ENCODE measurements at regions not wholly inside any gene's neighbourhood (a gene's known extent, or its start where the extent isn't known, plus 50 kb on each side); places are given as distances from the start of the nearest gene placed in this dataset.

DNA sequence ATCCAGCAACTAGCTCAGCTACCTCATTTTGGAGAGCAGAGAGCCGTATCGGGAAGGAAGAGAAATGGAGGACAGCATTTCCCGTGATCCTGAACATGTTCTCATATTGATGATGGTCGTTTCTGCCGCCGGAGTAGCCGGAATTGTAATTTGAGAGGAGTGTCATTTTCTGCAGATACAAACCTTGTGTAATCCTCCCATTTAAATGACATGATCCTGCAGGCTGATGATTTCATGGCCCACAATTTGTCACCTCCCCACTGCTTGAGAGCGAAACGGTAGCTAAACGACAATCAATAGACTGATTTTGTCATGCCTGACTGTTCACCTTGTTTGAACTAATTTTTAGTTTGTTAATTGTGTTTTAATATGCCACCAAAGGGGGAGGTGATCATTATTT, 126.5 kb upstream of the CNTN6 start:
- Histone ChIP-seq H3K4me3 (no peak overlapping the region), H3K9me3 (ENCODE audit: low read depth) (no peaks in the 10 kb centered on the region), H3K4me1 (ENCODE audit: insufficient read depth) (no peaks in the 10 kb centered on the region), H3K36me3 (replicated peaks; ENCODE audit: insufficient read depth, low read depth) (no peaks in the 10 kb centered on the region), H3K79me2 (no peaks in the 10 kb centered on the region), H4K20me1 (ENCODE audit: insufficient read depth, poor library complexity, severe bottlenecking) (no peaks in the 10 kb centered on the region), H3K4me2 (no peak overlapping the region), H3K27me3 (no peaks in the 10 kb centered on the region), H3K27ac (no peak overlapping the region), H2AFZ (no peak overlapping the region), H3K9me2 (replicated peaks; ENCODE audit: insufficient read depth) (no peaks in the 10 kb centered on the region)
- DNase-seq (ENCODE audit: low spot score) = no peak
- TF ChIP-seq, protein P1, sequence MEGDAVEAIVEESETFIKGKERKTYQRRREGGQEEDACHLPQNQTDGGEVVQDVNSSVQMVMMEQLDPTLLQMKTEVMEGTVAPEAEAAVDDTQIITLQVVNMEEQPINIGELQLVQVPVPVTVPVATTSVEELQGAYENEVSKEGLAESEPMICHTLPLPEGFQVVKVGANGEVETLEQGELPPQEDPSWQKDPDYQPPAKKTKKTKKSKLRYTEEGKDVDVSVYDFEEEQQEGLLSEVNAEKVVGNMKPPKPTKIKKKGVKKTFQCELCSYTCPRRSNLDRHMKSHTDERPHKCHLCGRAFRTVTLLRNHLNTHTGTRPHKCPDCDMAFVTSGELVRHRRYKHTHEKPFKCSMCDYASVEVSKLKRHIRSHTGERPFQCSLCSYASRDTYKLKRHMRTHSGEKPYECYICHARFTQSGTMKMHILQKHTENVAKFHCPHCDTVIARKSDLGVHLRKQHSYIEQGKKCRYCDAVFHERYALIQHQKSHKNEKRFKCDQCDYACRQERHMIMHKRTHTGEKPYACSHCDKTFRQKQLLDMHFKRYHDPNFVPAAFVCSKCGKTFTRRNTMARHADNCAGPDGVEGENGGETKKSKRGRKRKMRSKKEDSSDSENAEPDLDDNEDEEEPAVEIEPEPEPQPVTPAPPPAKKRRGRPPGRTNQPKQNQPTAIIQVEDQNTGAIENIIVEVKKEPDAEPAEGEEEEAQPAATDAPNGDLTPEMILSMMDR (IDR thresholded peaks at IDR 0.05; ENCODE audit: poor library complexity) = no peak
- TF ChIP-seq EZH2 (IDR thresholded peaks at IDR 0.05; ENCODE audit: borderline replicate concordance) (no peak), EZH2phosphoT487 (IDR thresholded peaks at IDR 0.05; ENCODE audit: low read depth, severe bottlenecking, unreplicated experiment) (no peak)
- 78% methylated on average over 10 of the region's 10 CpGs for WGBS (ENCODE audit: low lambda C conversion rate, missing lambda C conversion rate)

DNA sequence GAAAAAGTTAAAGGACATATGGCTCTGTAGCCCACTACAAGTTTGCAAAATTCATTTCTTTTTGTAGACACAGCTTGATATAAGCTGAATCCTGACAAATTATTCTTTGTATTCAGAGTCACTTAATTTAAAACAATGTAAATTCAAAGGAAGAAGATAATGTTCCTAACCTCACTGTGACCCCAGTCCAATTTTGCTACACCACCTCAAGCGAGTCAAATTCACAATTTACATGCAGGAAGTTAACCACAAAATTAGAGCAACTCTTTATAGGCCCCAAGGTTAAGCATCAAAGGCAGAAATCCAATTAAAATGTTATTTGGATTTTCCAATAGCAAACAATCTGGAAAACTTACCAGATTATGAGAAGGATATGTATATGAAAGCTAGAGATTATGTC, 119.5 kb upstream of the CNTN6 start:
- Histone ChIP-seq H3K4me2 (no peak overlapping the region), H3K9me2 (replicated peaks; ENCODE audit: insufficient read depth) (no peaks in the 10 kb centered on the region), H3K36me3 (replicated peaks; ENCODE audit: insufficient read depth, low read depth) (no peaks in the 10 kb centered on the region), H3K9me3 (ENCODE audit: low read depth) (peaks cover 4% of the 10 kb centered on the region), H3K4me3 (no peak overlapping the region), H3K27ac (no peak overlapping the region), H3K27me3 (no peaks in the 10 kb centered on the region), H3K79me2 (no peaks in the 10 kb centered on the region), H3K4me1 (ENCODE audit: insufficient read depth) (no peaks in the 10 kb centered on the region), H2AFZ (no peak overlapping the region), H4K20me1 (ENCODE audit: insufficient read depth, poor library complexity, severe bottlenecking) (no peaks in the 10 kb centered on the region)
- TF ChIP-seq EZH2phosphoT487 (IDR thresholded peaks at IDR 0.05; ENCODE audit: low read depth, severe bottlenecking, unreplicated experiment) = no peak
- TF ChIP-seq, protein P1 (IDR thresholded peaks at IDR 0.05; ENCODE audit: poor library complexity) = no peak
- TF ChIP-seq EZH2 (IDR thresholded peaks at IDR 0.05; ENCODE audit: borderline replicate concordance) = no peak
- no peak for DNase-seq (ENCODE audit: low spot score)
- WGBS (ENCODE audit: low lambda C conversion rate, missing lambda C conversion rate) = 67% methylated on average over 1 of the region's 1 CpG

DNA sequence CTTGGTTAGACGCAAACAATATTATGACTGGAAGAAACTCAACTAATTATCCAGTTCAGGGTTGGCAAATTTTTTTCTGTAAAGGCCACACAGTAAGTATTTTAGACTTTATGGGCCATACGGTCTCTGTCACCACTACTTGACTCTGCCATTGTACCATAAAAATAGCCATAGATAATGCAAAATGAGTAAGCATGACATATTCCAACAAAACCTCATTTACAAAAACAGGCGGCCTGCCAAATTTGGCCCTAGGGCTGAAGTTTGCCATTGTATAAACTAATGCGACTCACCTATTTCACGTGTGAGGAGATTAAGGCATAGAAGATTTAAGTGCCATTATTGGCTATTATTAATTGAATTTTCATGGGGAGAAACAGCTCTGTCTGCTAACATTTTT, 116.8 kb upstream of the CNTN6 start:
- Histone ChIP-seq H4K20me1 (ENCODE audit: insufficient read depth, poor library complexity, severe bottlenecking) (no peaks in the 10 kb centered on the region), H3K4me3 (no peak overlapping the region), H3K9me2 (replicated peaks; ENCODE audit: insufficient read depth) (no peaks in the 10 kb centered on the region), H3K9me3 (ENCODE audit: low read depth) (peaks cover 4% of the 10 kb centered on the region), H3K27me3 (no peaks in the 10 kb centered on the region), H3K79me2 (no peaks in the 10 kb centered on the region), H2AFZ (no peak overlapping the region), H3K27ac (no peak overlapping the region), H3K4me2 (no peak overlapping the region), H3K36me3 (replicated peaks; ENCODE audit: insufficient read depth, low read depth) (no peaks in the 10 kb centered on the region), H3K4me1 (ENCODE audit: insufficient read depth) (no peaks in the 10 kb centered on the region)
- TF ChIP-seq, protein P1 (IDR thresholded peaks at IDR 0.05; ENCODE audit: poor library complexity) = no peak
- TF ChIP-seq EZH2phosphoT487 (IDR thresholded peaks at IDR 0.05; ENCODE audit: low read depth, severe bottlenecking, unreplicated experiment) (no peak), EZH2 (IDR thresholded peaks at IDR 0.05; ENCODE audit: borderline replicate concordance) (no peak)
- DNase-seq (ENCODE audit: low spot score) = no peak
- WGBS (ENCODE audit: low lambda C conversion rate, missing lambda C conversion rate) = 87% methylated on average over 5 of the region's 5 CpGs

DNA sequence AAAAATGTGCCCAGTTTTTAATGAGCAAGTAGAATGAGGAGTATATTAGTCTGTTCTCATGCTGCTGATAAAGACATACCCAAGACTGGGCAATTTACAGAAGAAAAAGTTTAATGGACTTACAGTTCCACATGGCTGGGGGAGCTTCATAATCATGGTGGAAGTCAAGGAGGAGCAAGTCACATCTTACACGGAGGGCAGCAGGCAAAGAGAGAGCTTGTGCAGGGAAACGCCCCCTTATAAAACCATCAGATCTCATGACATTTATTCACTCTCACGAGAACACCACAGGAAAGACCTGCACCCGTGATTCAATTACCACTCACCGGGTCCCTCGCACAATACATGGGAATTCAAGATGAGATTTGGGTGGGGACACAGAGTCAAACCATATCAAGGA, 111.7 kb upstream of the CNTN6 start:
- H4K20me1 ChIP-seq (ENCODE audit: insufficient read depth, poor library complexity, severe bottlenecking) = no peaks in the 10 kb centered on the region
- H3K36me3 ChIP-seq (replicated peaks; ENCODE audit: insufficient read depth, low read depth) = no peaks in the 10 kb centered on the region
- no peak overlapping the region for H3K4me3 ChIP-seq
- H2AFZ ChIP-seq = no peak overlapping the region
- 91% methylated on average over 6 of the region's 6 CpGs for WGBS (ENCODE audit: low lambda C conversion rate, missing lambda C conversion rate)
- no peaks in the 10 kb centered on the region for H3K9me2 ChIP-seq (replicated peaks; ENCODE audit: insufficient read depth)
- H3K9me3 ChIP-seq (ENCODE audit: low read depth) = no peaks in the 10 kb centered on the region
- no peaks in the 10 kb centered on the region for H3K27me3 ChIP-seq
- no peaks in the 10 kb centered on the region for H3K79me2 ChIP-seq
- no peaks in the 10 kb centered on the region for H3K4me1 ChIP-seq (ENCODE audit: insufficient read depth)
- DNase-seq (ENCODE audit: low spot score) = no peak
- no peak overlapping the region for H3K27ac ChIP-seq
- TF ChIP-seq, protein P1 (IDR thresholded peaks at IDR 0.05; ENCODE audit: poor library complexity) = no peak
- no peak for TF ChIP-seq EZH2 (IDR thresholded peaks at IDR 0.05; ENCODE audit: borderline replicate concordance)
- TF ChIP-seq EZH2phosphoT487 (IDR thresholded peaks at IDR 0.05; ENCODE audit: low read depth, severe bottlenecking, unreplicated experiment) = no peak
- H3K4me2 ChIP-seq = no peak overlapping the region
